Neural cell (in vitro differentiated cells): ENCODE measurements at regions not wholly inside any gene's neighbourhood (a gene's known extent, or its start where the extent isn't known, plus 50 kb on each side); places are given as distances from the start of the nearest gene placed in this dataset.

ENCODE experiments used
- H2AFZ ChIP-seq: fragments of 200-600, 300-800 bp; sonication (generic), shearing (Covaris generic); 2 replicates; pipeline ENCODE4 v1.6.0; 2014; ENCODE audit warnings: low read depth, mild to moderate bottlenecking, antibody characterized with exemption, low read length, moderate library complexity
- H3F3A ChIP-seq: fragments of 200-600 bp; shearing (Covaris generic); 2 replicates; pipeline ENCODE4 v1.6.1; 2016; ENCODE audit warnings: mild to moderate bottlenecking, moderate library complexity, mixed read lengths, antibody characterized with exemption, low read length; ENCODE audit not compliant: insufficient read depth, poor library complexity, severe bottlenecking
- H3K27ac ChIP-seq: fragments of 200-600, 300-800 bp; sonication (generic), shearing (Covaris generic); 2 replicates; pipeline ENCODE4 v1.5.1; 2014; ENCODE audit warnings: mild to moderate bottlenecking, low read length, moderate library complexity
- H3K27me3 ChIP-seq: fragments of 300-800, 200-600 bp; sonication (generic), shearing (Covaris generic); 2 replicates; pipeline ENCODE4 v1.6.0; 2014; ENCODE audit warnings: mild to moderate bottlenecking, low read depth, low read length, moderate library complexity; ENCODE audit not compliant: insufficient read depth
- H3K36me3 ChIP-seq: fragments of 300-800, 200-600 bp; sonication (generic), shearing (Covaris generic); 2 replicates; pipeline ENCODE4 v1.5.1; 2014; ENCODE audit warnings: mild to moderate bottlenecking, antibody characterized with exemption, low read length, moderate library complexity; ENCODE audit not compliant: insufficient read depth
- H3K4me2 ChIP-seq: fragments of 300-800, 200-600 bp; sonication (generic), shearing (Covaris generic); 2 replicates; pipeline ENCODE4 v1.6.0; 2014; ENCODE audit warnings: mild to moderate bottlenecking, low read length
- H3K4me3 ChIP-seq: fragments of 300-800, 200-600 bp; sonication (generic), shearing (Covaris generic); 2 replicates; pipeline ENCODE4 v1.5.1; 2014; ENCODE audit warnings: mild to moderate bottlenecking, low read length, moderate library complexity
- H3K79me2 ChIP-seq: fragments of 200-600 bp; shearing (Covaris generic); replicated peaks from 2 replicates; pipeline ENCODE4 v1.6.0; 2014; ENCODE audit warnings: mild to moderate bottlenecking, low read length, moderate library complexity; ENCODE audit not compliant: insufficient read depth
- H3K9ac ChIP-seq: fragments of 300-800, 200-600 bp; sonication (generic), shearing (Covaris generic); 2 replicates; pipeline ENCODE4 v1.6.1; 2016; ENCODE audit warnings: mild to moderate bottlenecking, low read length, mixed read lengths
- H3K9me2 ChIP-seq: fragments of 200-600 bp; shearing (Covaris generic); 2 replicates; pipeline ENCODE4 v1.6.1; 2016; ENCODE audit warnings: mild to moderate bottlenecking, low read length, mixed read lengths; ENCODE audit not compliant: insufficient read depth
- H3K9me3 ChIP-seq: fragments of 200-600, 300-800 bp; sonication (generic), shearing (Covaris generic); 2 replicates; pipeline ENCODE4 v1.6.1; 2016; ENCODE audit warnings: mild to moderate bottlenecking, mixed run types, low read length, moderate library complexity, mixed read lengths
- H4K20me1 ChIP-seq: fragments of 200-600 bp; shearing (Covaris generic); 2 replicates; pipeline ENCODE4 v1.6.1; 2016; ENCODE audit warnings: mild to moderate bottlenecking, mixed run types; ENCODE audit not compliant: insufficient read depth
- CTCF ChIP-seq: fragments of 450-650 bp; IDR thresholded peaks from 2 replicates; pipeline ENCODE4 v1.5.1; 2014; ENCODE audit warnings: antibody characterized with exemption, mild to moderate bottlenecking, moderate library complexity; ENCODE audit not compliant: poor library complexity, severe bottlenecking
- EP300 ChIP-seq: fragments of 450-650 bp; conservative IDR thresholded peaks from 2 replicates; pipeline ENCODE4 v1.6.1; 2014; ENCODE audit warnings: antibody characterized with exemption, mild to moderate bottlenecking, moderate library complexity; ENCODE audit not compliant: poor library complexity, severe bottlenecking
- EZH2 ChIP-seq: fragments of 200-600, 300-800 bp; shearing (Covaris generic), sonication (generic); IDR thresholded peaks from 2 replicates; pipeline ENCODE4 v1.6.1; 2014; ENCODE audit warnings: antibody characterized with exemption, low read length, borderline replicate concordance, mild to moderate bottlenecking; ENCODE audit not compliant: insufficient read depth, poor library complexity, severe bottlenecking
- MXI1 ChIP-seq: fragments of 450-650 bp; conservative IDR thresholded peaks from 2 replicates; pipeline ENCODE4 v1.6.1; 2014; ENCODE audit warnings: antibody characterized with exemption, mild to moderate bottlenecking; ENCODE audit not compliant: poor library complexity, severe bottlenecking
- POLR2AphosphoS5 ChIP-seq: IDR thresholded peaks from 2 replicates; pipeline ENCODE4 v1.6.1; 2012
- RAD21 ChIP-seq: fragments of 450-650 bp; conservative IDR thresholded peaks from 2 replicates; pipeline ENCODE4 v1.6.1; 2014; ENCODE audit warnings: antibody characterized with exemption, mild to moderate bottlenecking, moderate library complexity
- REST ChIP-seq: IDR thresholded peaks from 2 replicates; pipeline ENCODE4 v1.6.1; 2012; ENCODE audit warnings: borderline replicate concordance
- SMC3 ChIP-seq: fragments of 450-650 bp; conservative IDR thresholded peaks from 2 replicates; pipeline ENCODE4 v1.6.1; 2014; ENCODE audit warnings: antibody characterized with exemption, mild to moderate bottlenecking, moderate library complexity; ENCODE audit not compliant: poor library complexity
- TAF1 ChIP-seq: IDR thresholded peaks from 2 replicates; pipeline ENCODE4 v1.6.1; 2012; ENCODE audit warnings: low read depth

GRCh38 chr7:13155188-13155587 is 467.8 kb downstream of the ARL4A start:
- H3K9me3 ChIP-seq: no peaks in the 10 kb centered on the region
- H3F3A ChIP-seq: no peaks in the 10 kb centered on the region
- H2AFZ ChIP-seq: no peak overlapping the region
- H3K27me3 ChIP-seq: no peaks in the 10 kb centered on the region
- no peak overlapping the region for H3K4me3 ChIP-seq
- H3K79me2 ChIP-seq: no peaks in the 10 kb centered on the region
- no peak overlapping the region for H3K27ac ChIP-seq
- H3K36me3 ChIP-seq: no peaks in the 10 kb centered on the region
- no peaks in the 10 kb centered on the region for H3K9me2 ChIP-seq
- H4K20me1 ChIP-seq: no peaks in the 10 kb centered on the region
- TF ChIP-seq RAD21 (no peak), EZH2 (no peak), SMC3 (no peak), POLR2AphosphoS5 (no peak), MXI1 (no peak), REST (no peak), TAF1 (no peak), EP300 (no peak), CTCF (no peak)
- H3K4me2 ChIP-seq: no peak overlapping the region
- H3K9ac ChIP-seq: no peak overlapping the region

GRCh38 chr7:13159003-13159402 is 471.6 kb downstream of the ARL4A start:
- Histone ChIP-seq H3K9ac (no peak overlapping the region), H3K4me3 (no peak overlapping the region), H3K4me2 (no peak overlapping the region), H3K27me3 (no peaks in the 10 kb centered on the region), H3K27ac (no peak overlapping the region), H3K9me3 (no peaks in the 10 kb centered on the region), H2AFZ (no peak overlapping the region), H3F3A (no peaks in the 10 kb centered on the region), H3K36me3 (no peaks in the 10 kb centered on the region), H4K20me1 (no peaks in the 10 kb centered on the region), H3K9me2 (no peaks in the 10 kb centered on the region), H3K79me2 (no peaks in the 10 kb centered on the region)
- TF ChIP-seq RAD21: no peak
- no peak for TF ChIP-seq CTCF
- no peak for TF ChIP-seq MXI1
